Hepatocyte (in vitro differentiated cells): ENCODE measurements at regions not wholly inside any gene's neighbourhood (a gene's known extent, or its start where the extent isn't known, plus 50 kb on each side); places are given as distances from the start of the nearest gene placed in this dataset.

Source experiments
- CTCF ChIP-seq: fragments of 200-600 bp; sonication (generic); IDR thresholded peaks from 2 replicates; pipeline ENCODE4 v1.5.1; 2016; ENCODE audit warnings: antibody characterized with exemption, mild to moderate bottlenecking; ENCODE audit not compliant: poor library complexity
- EZH2 ChIP-seq: fragments of 200-600 bp; sonication (generic); IDR thresholded peaks from 2 replicates; pipeline ENCODE4 v1.6.1; 2016; ENCODE audit warnings: antibody characterized with exemption, mild to moderate bottlenecking, borderline replicate concordance
- EZH2phosphoT487 ChIP-seq: fragments of 200-600 bp; sonication (generic); IDR thresholded peaks from one replicate; pipeline ENCODE4 v1.6.1; 2018; ENCODE audit warnings: antibody characterized with exemption, mild to moderate bottlenecking, low read depth, moderate library complexity; ENCODE audit not compliant: unreplicated experiment, severe bottlenecking

- TF ChIP-seq EZH2 = no peak
- TF ChIP-seq EZH2phosphoT487 = no peak
- TF ChIP-seq CTCF = no peak
Measured at GRCh38 chr3:152123457-152123856, 145.3 kb upstream of the MBNL1 start.
